Left lung (tissue), 4 donors: ENCODE measurements at regions not wholly inside any gene's neighbourhood (a gene's known extent, or its start where the extent isn't known, plus 50 kb on each side); places are given as distances from the start of the nearest gene placed in this dataset.

ENCODE experiments used
- ATAC-seq: fragments of 200-7000 bp; cut with Tn5 transposase; one replicate; pipeline ENCODE4 v1.9.1; 2020; ENCODE audit warnings: moderate library complexity
- DNase-seq, 4 donors: peaks; one replicate each; pipeline ENCODE4 v3.0.0-alpha.2; 2013 to 2020
- H3K27ac ChIP-seq, 2 donors: fragments of 200-600 bp; sonication (generic) in 1 of 2; one replicate each; pipeline versions ENCODE4 v1.5.0 to v1.8.0; 2020 to 2021
- H3K27me3 ChIP-seq, 2 donors: fragments of 200-600 bp; sonication (generic) in 1 of 2; one replicate each; pipeline versions ENCODE4 v1.5.0 to v1.8.0; 2020 to 2021
- H3K36me3 ChIP-seq, 2 donors: fragments of 200-600 bp; sonication (generic) in 1 of 2; one replicate each; pipeline versions ENCODE4 v1.5.0 to v1.8.0; 2020 to 2021
- H3K4me1 ChIP-seq, 2 donors: fragments of 200-600 bp; one replicate each; pipeline ENCODE4 v1.8.0; 2021
- H3K4me3 ChIP-seq, 2 donors: fragments of 200-600 bp; sonication (generic) in 1 of 2; one replicate each; pipeline versions ENCODE4 v1.5.0 to v1.8.0; 2020 to 2021; ENCODE audit warnings: mild to moderate bottlenecking in 1 of 2
- H3K9me3 ChIP-seq, 2 donors: fragments of 200-600 bp; sonication (generic) in 1 of 2; one replicate each; pipeline versions ENCODE4 v1.5.0 to v1.8.0; 2020 to 2021
- CTCF ChIP-seq, 2 donors: fragments of 200-600 bp; sonication (generic) in 1 of 2; IDR thresholded peaks; one replicate each; pipeline versions ENCODE4 v1.5.0 to v1.8.0; 2021; ENCODE audit warnings: antibody characterized with exemption in 2 of 2
- intact Hi-C, 2 donors: fragments of 100-400 bp; cut with DNase I; formaldehyde crosslinking; loops; one replicate each; pipeline versions ENCODE4 v1.11.2 to v1.14.2; 2022
- donor health status: DM: no; HTN: yes; CAD: no.
- donor health status: DM: no; HTN: no; CAD: no.

GRCh38 chr5:92086059-92086811 is 703.1 kb upstream of the ARRDC3 start:
- H3K27me3 ChIP-seq = no peaks in the 10 kb centered on the region
- TF ChIP-seq CTCF (IDR thresholded peaks at IDR 0.05) = no peak
- H3K36me3 ChIP-seq = no peaks in the 10 kb centered on the region
- no peak overlapping the region for H3K27ac ChIP-seq
- no peaks in the 10 kb centered on the region for H3K4me1 ChIP-seq
- intact Hi-C loops = no loop called here
- ATAC-seq (no peak), DNase-seq (no peak)
- no peaks in the 10 kb centered on the region for H3K9me3 ChIP-seq
- no peak overlapping the region for H3K4me3 ChIP-seq

GRCh38 chr5:92081958-92082712 is 699.0 kb upstream of the ARRDC3 start:
- Histone ChIP-seq H3K27me3 (no peaks in the 10 kb centered on the region), H3K4me3 (no peak overlapping the region), H3K27ac (no peak overlapping the region), H3K36me3 (no peaks in the 10 kb centered on the region), H3K9me3 (peaks cover 0 to 4% of the 10 kb centered on the region in 2 donors), H3K4me1 (no peaks in the 10 kb centered on the region)
- DNase-seq (no peak), ATAC-seq (no peak)
- intact Hi-C loops = no loop called here
- TF ChIP-seq CTCF (IDR thresholded peaks at IDR 0.05) = no peak

GRCh38 chr5:92070786-92071185 is 687.7 kb upstream of the ARRDC3 start:
- Histone ChIP-seq H3K4me1 (no peaks in the 10 kb centered on the region), H3K27me3 (no peaks in the 10 kb centered on the region), H3K27ac (no peak overlapping the region), H3K4me3 (no peak overlapping the region), H3K9me3 (peaks cover 0 to 8% of the 10 kb centered on the region in 2 donors), H3K36me3 (no peaks in the 10 kb centered on the region)
- DNase-seq = no peak
- intact Hi-C loops = no loop called here
- no peak for ATAC-seq
- no peak for TF ChIP-seq CTCF (IDR thresholded peaks at IDR 0.05)

GRCh38 chr5:92064993-92065392 is 681.9 kb upstream of the ARRDC3 start:
- Histone ChIP-seq H3K27me3 (no peaks in the 10 kb centered on the region), H3K4me3 (no peak overlapping the region), H3K27ac (no peak overlapping the region), H3K4me1 (no peaks in the 10 kb centered on the region), H3K36me3 (no peaks in the 10 kb centered on the region), H3K9me3 (peaks cover 0 to 22% of the 10 kb centered on the region in 2 donors)
- intact Hi-C loops = no loop called here
- no peak for TF ChIP-seq CTCF (IDR thresholded peaks at IDR 0.05)
- ATAC-seq (no peak), DNase-seq (no peak)

GRCh38 chr5:92051741-92052140 is 668.6 kb upstream of the ARRDC3 start:
- H3K36me3 ChIP-seq = no peaks in the 10 kb centered on the region

More at GRCh38 chr5:92051741-92052140, 668.6 kb upstream of the ARRDC3 start:
- no peak overlapping the region for H3K27ac ChIP-seq
- DNase-seq (no peak), ATAC-seq (no peak)
- H3K4me1 ChIP-seq = no peaks in the 10 kb centered on the region
- TF ChIP-seq CTCF (IDR thresholded peaks at IDR 0.05) = no peak
- H3K9me3 ChIP-seq = peaks cover 0 to 8% of the 10 kb centered on the region in 2 donors
- no peaks in the 10 kb centered on the region for H3K27me3 ChIP-seq
- no peak overlapping the region for H3K4me3 ChIP-seq
- intact Hi-C loops = no loop called here
